ENCODE measurements at regions not wholly inside any gene's neighbourhood (a gene's known extent, or its start where the extent isn't known, plus 50 kb on each side); places are given as distances from the start of the nearest gene placed in this dataset.
A peak's percentile ranks its signal among the peaks of the same experiment; 100 is the strongest.

GRCh38 chr7:25594728-25595127 lies 366.4 kb upstream of the NPVF start:
- no CpG with 5 or more reads among the region's 2 CpGs for WGBS (ENCODE audit: extremely low coverage, insufficient coverage, low lambda C conversion rate)
- no peak overlapping the region for H3K23ac ChIP-seq (ENCODE audit: low read length)
- H3K56ac ChIP-seq (ENCODE audit: low read length) = no peak overlapping the region
- no peak overlapping the region for H3K18ac ChIP-seq (ENCODE audit: low read length)
- H3K4me1 ChIP-seq (ENCODE audit: control insufficient read depth, low read depth, low read length) = no peaks in the 10 kb centered on the region
- H3K4ac ChIP-seq (ENCODE audit: low read depth, low read length) = no peak overlapping the region
- no peak overlapping the region for H2BK120ac ChIP-seq (ENCODE audit: low read depth, low read length)
- no peak for DNase-seq
- no peak overlapping the region for H2BK15ac ChIP-seq (replicated peaks; ENCODE audit: low read depth)
- no peaks in the 10 kb centered on the region for H3K27me3 ChIP-seq (ENCODE audit: insufficient read depth, low read length, poor library complexity)
- H3K9ac ChIP-seq (ENCODE audit: low read length) = no peak overlapping the region
- no peaks in the 10 kb centered on the region for H3K79me2 ChIP-seq (ENCODE audit: control insufficient read depth, insufficient read depth, low read length)
- H3K36me3 ChIP-seq (ENCODE audit: control insufficient read depth, insufficient read depth, low read length) = no peaks in the 10 kb centered on the region
- no peak overlapping the region for H4K8ac ChIP-seq (ENCODE audit: low read depth, low read length)
- no peak overlapping the region for H3K4me2 ChIP-seq (ENCODE audit: low read length)
- no peak overlapping the region for H4K5ac ChIP-seq (ENCODE audit: low read length)
- H2BK5ac ChIP-seq (ENCODE audit: low read length) = no peak overlapping the region
- no peaks in the 10 kb centered on the region for H3K79me1 ChIP-seq (ENCODE audit: low read length)
- no peak overlapping the region for H3K27ac ChIP-seq (ENCODE audit: low read depth, low read length)
- H2AK5ac ChIP-seq (ENCODE audit: low read length) = no peak overlapping the region
- H3K4me3 ChIP-seq (ENCODE audit: low read length) = no peak overlapping the region

GRCh38 chr7:25595996-25596395 lies 367.7 kb upstream of the NPVF start:
- H3K4me3 ChIP-seq (ENCODE audit: low read length) = no peak overlapping the region
- H3K27ac ChIP-seq (ENCODE audit: low read depth, low read length) = no peak overlapping the region
- no peaks in the 10 kb centered on the region for H3K36me3 ChIP-seq (ENCODE audit: control insufficient read depth, insufficient read depth, low read length)
- H2BK15ac ChIP-seq (replicated peaks; ENCODE audit: low read depth) = no peak overlapping the region
- no peak overlapping the region for H3K4ac ChIP-seq (ENCODE audit: low read depth, low read length)
- no peak overlapping the region for H2BK120ac ChIP-seq (ENCODE audit: low read depth, low read length)
- H3K79me1 ChIP-seq (ENCODE audit: low read length) = no peaks in the 10 kb centered on the region
- H3K27me3 ChIP-seq (ENCODE audit: insufficient read depth, low read length, poor library complexity) = no peaks in the 10 kb centered on the region
- H4K5ac ChIP-seq (ENCODE audit: low read length) = no peak overlapping the region
- H3K4me2 ChIP-seq (ENCODE audit: low read length) = no peak overlapping the region
- no peak overlapping the region for H2AK5ac ChIP-seq (ENCODE audit: low read length)
- DNase-seq = no peak
- no peak overlapping the region for H3K9ac ChIP-seq (ENCODE audit: low read length)
- no peak overlapping the region for H4K8ac ChIP-seq (ENCODE audit: low read depth, low read length)
- WGBS (ENCODE audit: extremely low coverage, insufficient coverage, low lambda C conversion rate) = no CpG with 5 or more reads among the region's 2 CpGs
- H3K18ac ChIP-seq (ENCODE audit: low read length) = no peak overlapping the region
- H3K56ac ChIP-seq (ENCODE audit: low read length) = no peak overlapping the region
- no peaks in the 10 kb centered on the region for H3K4me1 ChIP-seq (ENCODE audit: control insufficient read depth, low read depth, low read length)
- H2BK5ac ChIP-seq (ENCODE audit: low read length) = no peak overlapping the region
- H3K23ac ChIP-seq (ENCODE audit: low read length) = no peak overlapping the region
- no peaks in the 10 kb centered on the region for H3K79me2 ChIP-seq (ENCODE audit: control insufficient read depth, insufficient read depth, low read length)

- Histone ChIP-seq H2AK5ac (ENCODE audit: low read length) (no peak overlapping the region), H3K9ac (ENCODE audit: low read length) (no peak overlapping the region)
- no CpG with 5 or more reads among the region's 9 CpGs for WGBS (ENCODE audit: extremely low coverage, insufficient coverage, low lambda C conversion rate)
Measured at GRCh38 chr7:25596443-25596842, 368.2 kb upstream of the NPVF start.

GRCh38 chr7:25597946-25598345 lies 369.7 kb upstream of the NPVF start:
- Histone ChIP-seq H3K36me3 (ENCODE audit: control insufficient read depth, insufficient read depth, low read length) (no peaks in the 10 kb centered on the region), H3K79me1 (ENCODE audit: low read length) (no peaks in the 10 kb centered on the region), H2BK120ac (ENCODE audit: low read depth, low read length) (no peak overlapping the region), H3K27me3 (ENCODE audit: insufficient read depth, low read length, poor library complexity) (no peaks in the 10 kb centered on the region), H3K56ac (ENCODE audit: low read length) (no peak overlapping the region), H2BK15ac (replicated peaks; ENCODE audit: low read depth) (no peak overlapping the region), H3K18ac (ENCODE audit: low read length) (no peak overlapping the region), H3K4ac (ENCODE audit: low read depth, low read length) (no peak overlapping the region), H3K4me1 (ENCODE audit: control insufficient read depth, low read depth, low read length) (no peaks in the 10 kb centered on the region), H2AK5ac (ENCODE audit: low read length) (no peak overlapping the region), H3K27ac (ENCODE audit: low read depth, low read length) (no peak overlapping the region), H4K5ac (ENCODE audit: low read length) (no peak overlapping the region), H3K4me2 (ENCODE audit: low read length) (no peak overlapping the region), H3K4me3 (ENCODE audit: low read length) (no peak overlapping the region), H3K9ac (ENCODE audit: low read length) (no peak overlapping the region), H3K79me2 (ENCODE audit: control insufficient read depth, insufficient read depth, low read length) (no peaks in the 10 kb centered on the region), H4K8ac (ENCODE audit: low read depth, low read length) (peak overlapping the region; percentile 86), H3K23ac (ENCODE audit: low read length) (no peak overlapping the region), H2BK5ac (ENCODE audit: low read length) (no peak overlapping the region)
- no CpG with 5 or more reads among the region's 5 CpGs for WGBS (ENCODE audit: extremely low coverage, insufficient coverage, low lambda C conversion rate)
- DNase-seq = no peak

More at GRCh38 chr7:25596443-25596842, 368.2 kb upstream of the NPVF start:
- Histone ChIP-seq H3K79me2 (ENCODE audit: control insufficient read depth, insufficient read depth, low read length) (no peaks in the 10 kb centered on the region), H3K27me3 (ENCODE audit: insufficient read depth, low read length, poor library complexity) (no peaks in the 10 kb centered on the region), H2BK120ac (ENCODE audit: low read depth, low read length) (no peak overlapping the region), H2BK5ac (ENCODE audit: low read length) (no peak overlapping the region), H4K5ac (ENCODE audit: low read length) (no peak overlapping the region), H4K8ac (ENCODE audit: low read depth, low read length) (no peak overlapping the region), H3K4me2 (ENCODE audit: low read length) (no peak overlapping the region), H3K4me3 (ENCODE audit: low read length) (no peak overlapping the region), H3K23ac (ENCODE audit: low read length) (no peak overlapping the region), H3K79me1 (ENCODE audit: low read length) (no peaks in the 10 kb centered on the region), H3K18ac (ENCODE audit: low read length) (no peak overlapping the region), H3K36me3 (ENCODE audit: control insufficient read depth, insufficient read depth, low read length) (no peaks in the 10 kb centered on the region), H2BK15ac (replicated peaks; ENCODE audit: low read depth) (no peak overlapping the region), H3K4me1 (ENCODE audit: control insufficient read depth, low read depth, low read length) (no peaks in the 10 kb centered on the region), H3K56ac (ENCODE audit: low read length) (no peak overlapping the region), H3K4ac (ENCODE audit: low read depth, low read length) (no peak overlapping the region), H3K27ac (ENCODE audit: low read depth, low read length) (no peak overlapping the region)
- DNase-seq = no peak

- no peaks in the 10 kb centered on the region for H3K4me1 ChIP-seq (ENCODE audit: control insufficient read depth, low read depth, low read length)
- DNase-seq = no peak
- no peak overlapping the region for H3K56ac ChIP-seq (ENCODE audit: low read length)
- no peak overlapping the region for H3K9ac ChIP-seq (ENCODE audit: low read length)
- H2BK5ac ChIP-seq (ENCODE audit: low read length) = no peak overlapping the region
- no peaks in the 10 kb centered on the region for H3K36me3 ChIP-seq (ENCODE audit: control insufficient read depth, insufficient read depth, low read length)
- H2BK15ac ChIP-seq (replicated peaks; ENCODE audit: low read depth) = no peak overlapping the region
- no peak overlapping the region for H3K18ac ChIP-seq (ENCODE audit: low read length)
- H3K79me2 ChIP-seq (ENCODE audit: control insufficient read depth, insufficient read depth, low read length) = no peaks in the 10 kb centered on the region
- no CpG with 5 or more reads among the region's 5 CpGs for WGBS (ENCODE audit: extremely low coverage, insufficient coverage, low lambda C conversion rate)
- no peak overlapping the region for H4K8ac ChIP-seq (ENCODE audit: low read depth, low read length)
- H3K27ac ChIP-seq (ENCODE audit: low read depth, low read length) = no peak overlapping the region
- no peak overlapping the region for H3K4ac ChIP-seq (ENCODE audit: low read depth, low read length)
- no peaks in the 10 kb centered on the region for H3K79me1 ChIP-seq (ENCODE audit: low read length)
- no peak overlapping the region for H3K23ac ChIP-seq (ENCODE audit: low read length)
- H2BK120ac ChIP-seq (ENCODE audit: low read depth, low read length) = no peak overlapping the region
- no peak overlapping the region for H3K4me3 ChIP-seq (ENCODE audit: low read length)
- H2AK5ac ChIP-seq (ENCODE audit: low read length) = no peak overlapping the region
- H3K27me3 ChIP-seq (ENCODE audit: insufficient read depth, low read length, poor library complexity) = no peaks in the 10 kb centered on the region
- H3K4me2 ChIP-seq (ENCODE audit: low read length) = no peak overlapping the region
- H4K5ac ChIP-seq (ENCODE audit: low read length) = no peak overlapping the region
Measured at GRCh38 chr7:25598765-25599164, 370.5 kb upstream of the NPVF start.

GRCh38 chr7:25600262-25600920 lies 372.1 kb upstream of the NPVF start:
- Histone ChIP-seq H3K36me3 (ENCODE audit: control insufficient read depth, insufficient read depth, low read length) (no peaks in the 10 kb centered on the region), H3K4me2 (ENCODE audit: low read length) (no peak overlapping the region), H2BK120ac (ENCODE audit: low read depth, low read length) (no peak overlapping the region), H3K79me2 (ENCODE audit: control insufficient read depth, insufficient read depth, low read length) (no peaks in the 10 kb centered on the region), H3K4ac (ENCODE audit: low read depth, low read length) (no peak overlapping the region), H3K4me1 (ENCODE audit: control insufficient read depth, low read depth, low read length) (no peaks in the 10 kb centered on the region), H2BK5ac (ENCODE audit: low read length) (no peak overlapping the region), H2AK5ac (ENCODE audit: low read length) (no peak overlapping the region), H3K4me3 (ENCODE audit: low read length) (no peak overlapping the region), H3K79me1 (ENCODE audit: low read length) (no peaks in the 10 kb centered on the region), H3K18ac (ENCODE audit: low read length) (no peak overlapping the region), H3K27me3 (ENCODE audit: insufficient read depth, low read length, poor library complexity) (no peaks in the 10 kb centered on the region), H4K5ac (ENCODE audit: low read length) (no peak overlapping the region), H3K56ac (ENCODE audit: low read length) (no peak overlapping the region), H3K23ac (ENCODE audit: low read length) (no peak overlapping the region), H4K8ac (ENCODE audit: low read depth, low read length) (no peak overlapping the region), H2BK15ac (replicated peaks; ENCODE audit: low read depth) (no peak overlapping the region), H3K27ac (ENCODE audit: low read depth, low read length) (no peak overlapping the region), H3K9ac (ENCODE audit: low read length) (no peak overlapping the region)
- no CpG with 5 or more reads among the region's 3 CpGs for WGBS (ENCODE audit: extremely low coverage, insufficient coverage, low lambda C conversion rate)
- DNase-seq = no peak
